Cardiac fibroblast (primary cell): ENCODE measurements at regions not wholly inside any gene's neighbourhood (a gene's known extent, or its start where the extent isn't known, plus 50 kb on each side); places are given as distances from the start of the nearest gene placed in this dataset.

ENCODE experiments used
- DNase-seq, 2 donors: peaks; one replicate each; pipeline versions ENCODE4 v3.0.0 to v3.0.0-alpha.2; 2010; ENCODE audit warnings: low read depth in 2 of 2
- H3K4me3 ChIP-seq, 2 donors: replicated peaks in 1 of 2; 1 replicate in 1 of 2; 2 replicates in 1 of 2; pipeline ENCODE4 v1.5.1; 2011; ENCODE audit warnings: low read depth in 2 of 2, low read length in 2 of 2, mild to moderate bottlenecking in 2 of 2, moderate library complexity in 1 of 2
- CTCF ChIP-seq: IDR thresholded peaks from one replicate; pipeline ENCODE4 v1.5.1; 2011; ENCODE audit warnings: low read depth, mild to moderate bottlenecking, low read length, inconsistent platforms

- no peak overlapping the region for H3K4me3 ChIP-seq
- no peak for TF ChIP-seq CTCF
- no peak for DNase-seq
Observed at GRCh38 chr3:81311321-81311720, 450.1 kb downstream of the GBE1 start.

- no peak overlapping the region for H3K4me3 ChIP-seq
- DNase-seq, result peak; percentile 5 to 78
- no peak for TF ChIP-seq CTCF
Observed at GRCh38 chr3:81308306-81308705, 453.1 kb downstream of the GBE1 start.

- no peak for DNase-seq
- no peak overlapping the region for H3K4me3 ChIP-seq
- no peak for TF ChIP-seq CTCF
Observed at GRCh38 chr3:81307221-81307620, 454.2 kb downstream of the GBE1 start.

DNA sequence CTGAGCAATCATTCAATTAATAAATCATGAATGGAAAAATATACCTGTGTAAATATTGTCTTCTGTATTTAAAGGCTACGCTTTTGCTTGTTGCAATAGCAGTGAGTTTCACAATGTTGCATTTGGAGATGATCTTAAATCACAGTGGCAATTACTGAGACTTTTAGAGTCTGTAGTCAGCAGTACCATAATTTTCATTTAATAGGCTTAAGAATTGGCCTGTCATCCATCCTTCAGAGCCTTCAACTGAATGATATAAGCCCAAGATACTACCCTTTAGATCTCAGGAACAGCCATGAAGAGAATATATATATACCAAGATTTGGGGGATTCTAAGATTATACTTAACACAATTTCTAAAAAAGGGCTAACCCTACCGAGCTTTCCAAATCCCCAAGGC is 458.1 kb downstream of the GBE1 start:
- TF ChIP-seq CTCF, result no peak
- no peak for DNase-seq
- H3K4me3 ChIP-seq, result no peak overlapping the region

- peak; percentile 64 to 75 for DNase-seq
- peak; percentile 62 for TF ChIP-seq CTCF
- no peak overlapping the region for H3K4me3 ChIP-seq
Observed at GRCh38 chr3:81302045-81302444, 459.4 kb downstream of the GBE1 start.

DNA sequence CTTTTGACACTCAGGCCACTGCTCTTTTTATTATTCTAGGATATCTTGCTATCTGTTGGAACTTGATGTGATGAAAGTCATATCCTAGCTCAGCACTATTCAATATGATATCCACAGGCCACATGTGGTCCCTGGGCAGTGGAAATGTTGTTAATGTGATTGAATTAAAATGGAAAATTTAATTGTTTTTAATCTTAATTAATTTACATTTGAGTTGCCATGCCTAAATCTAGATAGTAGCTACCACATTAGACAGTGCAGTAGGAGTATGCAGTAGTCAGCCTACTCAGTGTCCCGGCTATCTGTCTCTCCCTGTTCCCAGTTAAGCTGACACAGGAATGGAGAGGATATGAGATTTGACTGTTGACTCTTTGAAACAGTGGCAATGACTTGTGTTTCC is 460.2 kb downstream of the GBE1 start:
- H3K4me3 ChIP-seq, result no peak overlapping the region
- no peak for TF ChIP-seq CTCF
- no peak for DNase-seq

DNA sequence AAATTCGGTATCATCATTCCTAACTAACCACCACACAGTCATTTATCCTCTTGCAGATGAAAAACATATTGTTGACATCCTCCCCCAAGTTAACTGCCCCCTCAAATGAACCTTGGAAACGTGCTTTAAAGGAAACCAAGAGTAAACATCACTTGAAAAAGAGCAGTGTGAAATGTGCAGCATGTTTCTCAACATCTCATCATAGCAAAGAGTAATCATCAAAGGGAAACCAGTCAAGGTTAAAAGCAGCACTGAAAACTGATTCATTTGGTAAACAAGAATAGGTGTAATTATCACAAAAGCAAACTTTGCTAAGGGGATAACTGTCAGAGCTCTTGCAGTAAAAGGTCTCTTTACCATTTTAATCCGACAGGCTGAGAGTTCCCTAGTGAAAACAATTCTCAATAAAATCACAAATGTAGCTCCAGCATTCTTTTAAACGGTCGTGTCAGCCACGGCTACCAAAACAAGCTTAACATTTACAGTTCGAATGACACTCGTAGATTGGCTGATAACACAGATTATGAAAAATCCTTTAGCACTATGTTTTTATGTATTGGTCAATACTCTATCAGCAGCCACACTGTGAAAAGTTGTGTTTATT is 461.0 kb downstream of the GBE1 start:
- TF ChIP-seq CTCF, result no peak
- no peak overlapping the region for H3K4me3 ChIP-seq
- no peak for DNase-seq
